Thoracic aorta (tissue), 2 donors: ENCODE measurements at regions not wholly inside any gene's neighbourhood (a gene's known extent, or its start where the extent isn't known, plus 50 kb on each side); places are given as distances from the start of the nearest gene placed in this dataset.
"Not testable (repeated sequence)": the region's sequence is repeated elsewhere in the genome, so short reads cannot be mapped to it uniquely, and the experiment has no call there.

ENCODE experiments used
- ATAC-seq: fragments of 150-250 bp; one replicate; pipeline ENCODE4 v1.8.0; 2017; ENCODE audit warnings: low read depth; ENCODE audit not compliant: insufficient number of reproducible peaks, low FRiP score
- DNase-seq: peaks from one replicate; pipeline ENCODE4 v3.0.0-alpha.2; 2020; ENCODE audit warnings: low spot score
- H3K27ac ChIP-seq, 2 donors: fragments of 200-600 bp; sonication (generic); 1 replicate in 1 of 2; 2 replicates in 1 of 2; pipeline ENCODE4 v1.5.1; 2016; ENCODE audit warnings: mild to moderate bottlenecking in 2 of 2, moderate library complexity in 2 of 2
- H3K27me3 ChIP-seq: fragments of 200-600 bp; sonication (generic); replicated peaks from 2 replicates; pipeline ENCODE4 v1.6.0; 2016; ENCODE audit warnings: mild to moderate bottlenecking; ENCODE audit not compliant: insufficient read depth
- H3K36me3 ChIP-seq: fragments of 200-600 bp; sonication (generic); one replicate; pipeline ENCODE4 v1.5.1; 2016
- H3K4me1 ChIP-seq, 2 donors: fragments of 200-600 bp; sonication (generic); 1 replicate in 1 of 2; 2 replicates in 1 of 2; pipeline versions ENCODE4 v1.5.1 to v1.6.0; 2016; ENCODE audit warnings: low read depth in 2 of 2, mild to moderate bottlenecking in 1 of 2; ENCODE audit not compliant: control insufficient read depth in 1 of 2
- H3K4me3 ChIP-seq: fragments of 200-600 bp; sonication (generic); 2 replicates; pipeline ENCODE4 v1.5.1; 2016; ENCODE audit warnings: mild to moderate bottlenecking
- H3K9me3 ChIP-seq: fragments of 200-600 bp; sonication (generic); 2 replicates; pipeline ENCODE4 v1.5.1; 2016
- CTCF ChIP-seq: fragments of 200-600 bp; sonication (generic); IDR thresholded peaks from one replicate; pipeline ENCODE4 v1.5.1; 2019; ENCODE audit warnings: antibody characterized with exemption

- ATAC-seq: no peak
- TF ChIP-seq CTCF: no peak
- Histone ChIP-seq H3K9me3 (no peaks in the 10 kb centered on the region), H3K27me3 (no peaks in the 10 kb centered on the region), H3K4me1 (no peaks in the 10 kb centered on the region), H3K4me3 (no peak overlapping the region), H3K36me3 (no peaks in the 10 kb centered on the region), H3K27ac (no peak overlapping the region)
- no peak for DNase-seq
Measured at GRCh38 chr2:230636684-230637271, 75.9 kb upstream of the CAB39 start.

GRCh38 chr2:230637486-230637885 lies 75.2 kb upstream of the CAB39 start:
- H3K4me3 ChIP-seq, H3K27ac ChIP-seq, H3K36me3 ChIP-seq, ATAC-seq, H3K9me3 ChIP-seq, DNase-seq, H3K4me1 ChIP-seq, H3K27me3 ChIP-seq: not testable (repeated sequence)

DNA sequence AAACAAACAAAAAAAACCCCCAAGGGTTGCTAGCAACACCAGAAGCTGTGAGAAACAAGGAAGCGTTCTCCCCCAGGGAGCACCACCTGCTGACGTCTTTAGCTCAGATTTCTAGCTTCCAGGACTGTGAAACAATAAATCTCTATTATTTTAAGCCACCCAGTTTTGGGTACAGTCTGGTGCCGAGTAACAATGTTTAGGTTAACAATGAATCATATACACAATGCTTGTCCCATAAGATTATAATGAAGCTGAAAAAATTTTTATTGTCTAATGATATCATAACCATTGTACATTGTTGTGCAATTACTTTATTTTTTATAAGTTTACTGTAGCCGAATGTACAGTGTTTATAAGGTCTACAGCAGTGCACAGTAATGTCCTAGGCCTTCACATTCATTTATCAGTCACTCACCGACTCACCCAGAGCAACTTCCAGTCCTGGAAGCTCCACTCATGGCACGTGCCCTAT lies 72.1 kb upstream of the CAB39 start:
- no peak for TF ChIP-seq CTCF
- Histone ChIP-seq H3K27ac (no peak overlapping the region), H3K36me3 (no peaks in the 10 kb centered on the region), H3K27me3 (no peaks in the 10 kb centered on the region), H3K4me3 (no peak overlapping the region), H3K4me1 (peaks cover 0 to 4% of the 10 kb centered on the region in 2 donors), H3K9me3 (no peaks in the 10 kb centered on the region)
- ATAC-seq (no peak), DNase-seq (no peak)

DNA sequence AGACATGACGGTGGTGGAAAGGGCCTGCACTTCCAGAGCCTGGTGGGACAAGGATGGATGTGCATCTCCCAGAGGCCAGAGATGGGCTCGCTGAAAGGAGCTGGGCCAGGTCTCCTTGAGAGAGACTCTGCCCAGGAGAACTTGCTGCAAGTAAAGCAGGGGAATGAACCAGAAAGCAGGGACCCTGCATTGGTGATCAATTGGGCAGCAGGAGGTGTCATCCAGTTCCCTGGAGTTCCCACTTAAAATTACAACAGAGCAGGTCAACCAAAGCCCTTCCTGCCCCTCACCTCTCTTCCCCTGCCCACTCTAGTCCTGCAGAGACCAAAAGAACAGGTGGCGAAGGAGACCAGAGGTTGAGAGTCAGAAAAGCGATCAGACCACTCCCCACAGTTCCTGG lies 69.7 kb upstream of the CAB39 start:
- ATAC-seq (no peak), DNase-seq (no peak)
- Histone ChIP-seq H3K27ac (no peak overlapping the region), H3K36me3 (no peaks in the 10 kb centered on the region), H3K9me3 (no peaks in the 10 kb centered on the region), H3K27me3 (no peaks in the 10 kb centered on the region), H3K4me3 (no peak overlapping the region), H3K4me1 (peaks cover 0 to 4% of the 10 kb centered on the region in 2 donors)
- no peak for TF ChIP-seq CTCF

DNA sequence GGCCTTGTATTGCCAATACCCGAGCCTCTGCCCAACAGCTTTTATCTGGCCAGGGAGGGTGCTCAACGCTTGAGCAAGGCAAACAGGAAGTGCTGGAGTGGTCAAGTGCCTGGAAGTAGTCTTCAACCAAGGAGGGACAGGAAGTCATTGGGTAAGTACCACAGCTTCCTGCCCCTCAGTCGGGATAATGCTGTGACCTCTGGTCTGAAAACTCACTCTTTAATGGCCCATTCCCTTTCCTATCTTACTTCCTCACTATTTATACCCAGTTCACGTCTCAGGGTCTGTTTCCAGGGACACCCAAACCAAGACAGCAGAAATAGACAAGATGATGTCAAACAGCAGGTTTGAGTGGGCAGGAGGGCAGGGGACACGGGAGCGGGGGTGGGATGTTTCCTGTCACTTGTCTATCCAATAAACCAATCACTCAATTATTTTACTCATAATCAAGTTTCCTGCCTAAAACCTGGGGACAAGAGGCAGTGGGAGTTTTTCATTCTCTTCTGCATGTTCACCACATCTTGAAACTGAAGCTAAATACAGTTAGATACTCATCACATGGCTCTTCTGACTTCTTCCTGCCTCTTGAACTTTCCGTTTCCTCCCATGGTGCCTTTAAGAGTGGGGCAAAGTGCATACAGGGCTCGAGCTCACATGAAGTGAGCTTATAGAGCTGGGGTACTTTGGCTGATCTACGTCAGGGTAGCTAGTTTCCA lies 68.9 kb upstream of the CAB39 start:
- no peak for ATAC-seq
- Histone ChIP-seq H3K27me3 (no peaks in the 10 kb centered on the region), H3K4me1 (peaks cover 0 to 4% of the 10 kb centered on the region in 2 donors), H3K4me3 (no peak overlapping the region), H3K36me3 (no peaks in the 10 kb centered on the region), H3K27ac (no peak overlapping the region), H3K9me3 (no peaks in the 10 kb centered on the region)
- TF ChIP-seq CTCF: no peak
- DNase-seq: no peak
